Body of pancreas (tissue), 4 donors: ENCODE measurements at regions not wholly inside any gene's neighbourhood (a gene's known extent, or its start where the extent isn't known, plus 50 kb on each side); places are given as distances from the start of the nearest gene placed in this dataset.
"Not testable (repeated sequence)": the region's sequence is repeated elsewhere in the genome, so short reads cannot be mapped to it uniquely, and the experiment has no call there.

Source experiments
- ATAC-seq: fragments of 150-250 bp; one replicate; pipeline ENCODE4 v1.9.1; 2016
- DNase-seq, 4 donors: peaks; one replicate each; pipeline ENCODE4 v3.0.0-alpha.2; 2019
- H3K27ac ChIP-seq, 4 donors: fragments of 200-600 bp; sonication (generic); 1 replicate in 3 of 4; 2 replicates in 1 of 4; pipeline versions ENCODE4 v1.5.1 to v1.6.1; 2016 to 2019; ENCODE audit warnings: mild to moderate bottlenecking in 1 of 4, mixed read lengths in 1 of 4, moderate library complexity in 1 of 4
- H3K27me3 ChIP-seq, 2 donors: fragments of 200-600 bp; sonication (generic); one replicate each; pipeline ENCODE4 v1.6.0; 2016; ENCODE audit warnings: mild to moderate bottlenecking in 1 of 2
- H3K36me3 ChIP-seq, 2 donors: fragments of 200-600 bp; sonication (generic); replicated peaks in 1 of 2; 2 replicates each; pipeline ENCODE4 v1.5.1; 2016; ENCODE audit warnings: low read depth in 2 of 2; ENCODE audit not compliant: insufficient read depth in 1 of 2
- H3K4me1 ChIP-seq: fragments of 200-600 bp; sonication (generic); one replicate; pipeline ENCODE4 v1.6.0; 2016
- H3K4me3 ChIP-seq, 2 donors: fragments of 200-600 bp; sonication (generic); 1 replicate in 1 of 2; 2 replicates in 1 of 2; pipeline ENCODE4 v1.5.1; 2016 to 2019
- H3K9me3 ChIP-seq, 3 donors: fragments of 200-600 bp; sonication (generic); 1 replicate in 2 of 3; 2 replicates in 1 of 3; pipeline ENCODE4 v1.5.1; 2016
- POLR2A ChIP-seq, 3 donors: fragments of 450-650 bp; IDR thresholded peaks; one replicate each; pipeline ENCODE4 v1.6.1; 2016; ENCODE audit warnings: antibody characterized with exemption in 3 of 3, mild to moderate bottlenecking in 2 of 3
- WGBS, 2 donors: methylation state at CpG; one replicate each; pipeline ENCODE4 v1.1.5; 2017; 5-methylcytosine and 5-hydroxymethylcytosine counted together
- intact Hi-C: fragments of 100-400 bp; cut with DNase I; formaldehyde crosslinking; loops from one replicate; pipeline ENCODE4 v1.15.1; 2023
- TF ChIP-seq, protein P1 (sequence below), 7 experiments: fragments of 450-650 bp in 4 of 7; fragments of 200-600 bp in 3 of 7; sonication (generic) in 3 of 7; IDR thresholded peaks; one replicate each; pipeline ENCODE4 v1.5.1; 2016 to 2019; ENCODE audit warnings: antibody characterized with exemption in 7 of 7

DNA sequence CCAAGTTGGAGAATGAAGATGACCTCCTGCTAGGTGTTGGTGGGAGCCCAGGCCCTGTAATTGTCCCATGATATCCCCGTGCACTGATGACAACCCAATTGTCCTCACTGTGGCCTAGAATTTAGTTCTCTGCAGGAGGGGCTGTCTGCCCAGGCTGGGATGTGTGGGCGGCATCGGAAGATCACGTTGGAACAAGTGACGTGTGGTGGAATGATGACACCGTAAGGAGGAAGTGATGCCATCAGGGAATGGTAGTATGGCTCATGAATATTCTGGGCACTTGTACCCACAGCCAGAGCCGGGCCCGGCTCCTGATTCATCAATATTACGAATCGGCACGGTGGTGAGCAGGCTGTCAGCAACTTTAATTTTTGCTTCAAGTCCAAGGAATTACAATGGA is 111.6 kb downstream of the MIAT start:
- no peaks in the 10 kb centered on the region for H3K27me3 ChIP-seq
- H3K36me3 ChIP-seq: no peaks in the 10 kb centered on the region
- TF ChIP-seq POLR2A (IDR thresholded peaks at IDR 0.05): no peak
- TF ChIP-seq, protein P1, sequence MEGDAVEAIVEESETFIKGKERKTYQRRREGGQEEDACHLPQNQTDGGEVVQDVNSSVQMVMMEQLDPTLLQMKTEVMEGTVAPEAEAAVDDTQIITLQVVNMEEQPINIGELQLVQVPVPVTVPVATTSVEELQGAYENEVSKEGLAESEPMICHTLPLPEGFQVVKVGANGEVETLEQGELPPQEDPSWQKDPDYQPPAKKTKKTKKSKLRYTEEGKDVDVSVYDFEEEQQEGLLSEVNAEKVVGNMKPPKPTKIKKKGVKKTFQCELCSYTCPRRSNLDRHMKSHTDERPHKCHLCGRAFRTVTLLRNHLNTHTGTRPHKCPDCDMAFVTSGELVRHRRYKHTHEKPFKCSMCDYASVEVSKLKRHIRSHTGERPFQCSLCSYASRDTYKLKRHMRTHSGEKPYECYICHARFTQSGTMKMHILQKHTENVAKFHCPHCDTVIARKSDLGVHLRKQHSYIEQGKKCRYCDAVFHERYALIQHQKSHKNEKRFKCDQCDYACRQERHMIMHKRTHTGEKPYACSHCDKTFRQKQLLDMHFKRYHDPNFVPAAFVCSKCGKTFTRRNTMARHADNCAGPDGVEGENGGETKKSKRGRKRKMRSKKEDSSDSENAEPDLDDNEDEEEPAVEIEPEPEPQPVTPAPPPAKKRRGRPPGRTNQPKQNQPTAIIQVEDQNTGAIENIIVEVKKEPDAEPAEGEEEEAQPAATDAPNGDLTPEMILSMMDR (IDR thresholded peaks at IDR 0.05): no peak
- no peaks in the 10 kb centered on the region for H3K9me3 ChIP-seq
- DNase-seq (no peak), ATAC-seq (no peak)
- no peak overlapping the region for H3K4me3 ChIP-seq
- intact Hi-C loops: no loop called here
- H3K4me1 ChIP-seq: no peaks in the 10 kb centered on the region
- WGBS, 2 donors: 68 to 88% methylated on average over 3 to 11 of the region's 11 CpGs
- H3K27ac ChIP-seq: no peak overlapping the region

DNA sequence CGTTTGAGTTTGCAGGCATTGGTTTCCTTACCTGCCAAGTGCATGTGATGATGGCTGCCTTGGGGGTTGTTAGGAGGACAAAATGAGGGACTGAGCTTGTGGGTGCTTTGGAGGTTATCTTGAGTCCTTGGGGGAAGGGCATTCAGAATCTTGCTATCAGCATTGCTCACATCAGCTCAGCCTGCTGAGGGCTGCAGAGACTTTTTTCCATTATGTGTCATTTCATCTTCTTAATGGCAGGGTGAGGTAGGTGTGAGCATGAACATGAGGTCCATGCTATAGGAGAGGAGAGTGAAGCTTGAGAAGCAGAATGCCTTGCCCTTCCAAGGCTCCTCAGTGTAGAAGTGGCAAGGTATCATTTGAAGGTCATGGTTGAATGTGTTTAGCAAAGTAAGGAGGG is 112.3 kb downstream of the MIAT start:
- H3K4me3 ChIP-seq: no peak overlapping the region
- H3K27ac ChIP-seq: no peak overlapping the region
- no peaks in the 10 kb centered on the region for H3K9me3 ChIP-seq
- no peaks in the 10 kb centered on the region for H3K36me3 ChIP-seq
- no peaks in the 10 kb centered on the region for H3K27me3 ChIP-seq
- TF ChIP-seq POLR2A (IDR thresholded peaks at IDR 0.05): no peak
- TF ChIP-seq, protein P1 (IDR thresholded peaks at IDR 0.05): no peak
- H3K4me1 ChIP-seq: no peaks in the 10 kb centered on the region
- DNase-seq: no peak
- ATAC-seq: no peak
- intact Hi-C loops: no loop called here
- 40 to 69% methylated on average over 1 of the region's 1 CpG for WGBS, 2 donors

DNA sequence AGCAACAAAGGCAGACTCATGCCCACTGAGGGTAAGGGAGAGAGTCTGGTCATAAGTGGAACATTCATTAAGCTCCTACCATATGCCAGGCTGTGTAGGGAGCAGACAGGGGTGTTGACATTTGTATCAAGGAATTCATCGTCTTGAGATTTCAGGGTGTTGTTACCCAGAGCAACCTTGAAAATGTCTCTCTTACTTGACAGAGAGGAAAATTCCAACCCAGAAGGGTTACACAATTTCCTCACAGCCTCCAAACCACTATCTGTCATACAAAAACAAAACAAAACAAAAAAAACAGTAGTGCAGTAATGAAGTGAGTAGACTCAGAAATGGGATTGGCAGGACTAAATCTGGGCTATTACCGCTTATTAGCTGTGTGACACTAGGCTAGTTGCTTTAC is 113.2 kb downstream of the MIAT start:
- intact Hi-C loops: no loop called here
- 69 to 75% methylated on average over 2 of the region's 2 CpGs for WGBS, 2 donors
- Histone ChIP-seq H3K27me3 (no peaks in the 10 kb centered on the region), H3K4me1 (no peaks in the 10 kb centered on the region), H3K27ac (no peak overlapping the region), H3K4me3 (no peak overlapping the region), H3K36me3 (no peaks in the 10 kb centered on the region), H3K9me3 (no peaks in the 10 kb centered on the region)
- no peak for DNase-seq
- ATAC-seq: no peak
- TF ChIP-seq POLR2A (IDR thresholded peaks at IDR 0.05): no peak
- TF ChIP-seq, protein P1 (IDR thresholded peaks at IDR 0.05): no peak

DNA sequence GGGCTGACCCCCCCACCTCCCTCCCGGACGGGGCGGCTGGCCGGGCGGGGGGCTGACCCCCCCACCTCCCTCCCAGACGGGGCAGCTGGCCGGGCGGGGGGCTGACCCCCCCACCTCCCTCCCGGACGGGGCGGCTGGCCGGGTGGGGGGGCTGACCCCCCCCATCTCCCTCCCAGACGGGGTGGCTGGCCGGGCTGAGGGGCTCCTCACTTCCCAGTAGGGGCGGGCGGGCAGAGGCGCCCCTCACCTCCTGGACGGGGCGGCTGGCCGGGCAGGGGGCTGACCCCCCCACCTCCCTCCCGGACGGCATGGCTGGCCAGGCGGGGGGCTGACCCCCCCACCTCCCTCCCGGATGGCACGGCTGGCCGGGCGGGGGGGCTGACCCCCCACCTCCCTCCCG is 115.7 kb downstream of the MIAT start:
- H3K27ac ChIP-seq, ATAC-seq, H3K4me1 ChIP-seq, H3K4me3 ChIP-seq, DNase-seq, H3K9me3 ChIP-seq, H3K36me3 ChIP-seq, H3K27me3 ChIP-seq, intact Hi-C loops: not testable (repeated sequence)
- no CpG with 5 or more reads among the region's 28 CpGs for WGBS, 2 donors

DNA sequence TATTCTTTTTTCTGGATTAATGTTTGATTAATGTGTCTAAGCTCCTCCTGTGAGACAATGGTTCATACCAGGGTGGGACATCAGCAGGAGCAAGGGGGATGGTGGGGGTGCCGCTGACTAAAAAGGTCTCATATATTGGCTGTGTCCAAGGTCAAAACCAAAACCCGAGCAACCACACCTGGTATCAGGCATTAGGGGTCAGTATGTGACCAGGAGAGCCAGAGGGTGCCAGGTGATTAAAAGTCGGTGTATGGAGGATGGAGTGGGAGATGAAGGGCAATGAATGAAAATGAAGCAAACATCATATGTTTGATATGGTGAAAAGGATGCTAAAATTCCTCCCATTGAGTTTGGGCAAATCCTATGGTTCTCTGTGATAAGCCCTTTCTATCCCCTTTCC is 118.0 kb downstream of the MIAT start:
- H3K4me3 ChIP-seq: no peak overlapping the region
- H3K9me3 ChIP-seq: no peaks in the 10 kb centered on the region
- H3K4me1 ChIP-seq: no peaks in the 10 kb centered on the region
- ATAC-seq (no peak), DNase-seq (no peak)
- no peak for TF ChIP-seq POLR2A (IDR thresholded peaks at IDR 0.05)
- TF ChIP-seq, protein P1 (IDR thresholded peaks at IDR 0.05): no peak
- H3K36me3 ChIP-seq: no peaks in the 10 kb centered on the region
- intact Hi-C loops: no loop called here
- 92 to 93% methylated on average over 3 of the region's 3 CpGs for WGBS, 2 donors
- no peaks in the 10 kb centered on the region for H3K27me3 ChIP-seq
- no peak overlapping the region for H3K27ac ChIP-seq
